HG03520 (cell line): ENCODE measurements at regions not wholly inside any gene's neighbourhood (a gene's known extent, or its start where the extent isn't known, plus 50 kb on each side); places are given as distances from the start of the nearest gene placed in this dataset.
A peak's percentile ranks its signal among the peaks of the same experiment; 100 is the strongest.

Experiments used
- ATAC-seq: cut with Tn5 transposase; IDR thresholded peaks from one replicate; pipeline ENCODE4 v1.9.1; 2021; ENCODE audit warnings: mild to moderate bottlenecking, moderate library complexity; ENCODE audit not compliant: unreplicated experiment

GRCh38 chr2:156099382-156099781, 233.1 kb downstream of the NR4A2 start:
- ATAC-seq: no peak

- ATAC-seq: no peak
Observed at GRCh38 chr2:156098506-156098905, 234.0 kb downstream of the NR4A2 start.

- ATAC-seq: no peak
Observed at GRCh38 chr2:156088587-156088986, 243.9 kb downstream of the NR4A2 start.

- ATAC-seq: no peak
Observed at GRCh38 chr2:156087875-156088274, 244.6 kb downstream of the NR4A2 start.

GRCh38 chr2:156083763-156084493, 248.6 kb downstream of the NR4A2 start:
- no peak for ATAC-seq

GRCh38 chr2:156079845-156080244, 252.7 kb downstream of the NR4A2 start:
- ATAC-seq: no peak

GRCh38 chr2:156077041-156077742, 255.3 kb downstream of the NR4A2 start:
- no peak for ATAC-seq

- no peak for ATAC-seq
Observed at GRCh38 chr2:156065912-156066311, 266.6 kb downstream of the NR4A2 start.

- no peak for ATAC-seq
Observed at GRCh38 chr2:156064540-156064939, 268.0 kb downstream of the NR4A2 start.

- no peak for ATAC-seq
Observed at GRCh38 chr2:156057647-156058046, 274.9 kb downstream of the NR4A2 start.

- no peak for ATAC-seq
Observed at GRCh38 chr2:156054983-156055382, 277.5 kb downstream of the NR4A2 start.

- ATAC-seq: no peak
Observed at GRCh38 chr2:156046900-156047299, 285.6 kb downstream of the NR4A2 start.

GRCh38 chr2:156042895-156043294, 289.6 kb downstream of the NR4A2 start:
- ATAC-seq: no peak

- no peak for ATAC-seq
Observed at GRCh38 chr2:156038021-156038420, 294.5 kb downstream of the NR4A2 start.

GRCh38 chr2:156037482-156037881, 295.0 kb downstream of the NR4A2 start:
- ATAC-seq: no peak

GRCh38 chr2:156031121-156031520, 301.4 kb downstream of the NR4A2 start:
- no peak for ATAC-seq

- ATAC-seq: peak; percentile 39
Observed at GRCh38 chr2:156023229-156023869, 309.2 kb downstream of the NR4A2 start.

- ATAC-seq: no peak
Observed at GRCh38 chr2:156021146-156022040, 311.1 kb downstream of the NR4A2 start.

- ATAC-seq: no peak
Observed at GRCh38 chr2:156019341-156019740, 313.2 kb downstream of the NR4A2 start.

GRCh38 chr2:156017341-156017885, 315.1 kb downstream of the NR4A2 start:
- ATAC-seq: no peak

- ATAC-seq: no peak
Observed at GRCh38 chr2:156009293-156009692, 323.2 kb downstream of the NR4A2 start.
